GM18858 (cell line): ENCODE measurements at regions not wholly inside any gene's neighbourhood (a gene's known extent, or its start where the extent isn't known, plus 50 kb on each side); places are given as distances from the start of the nearest gene placed in this dataset.

Experiments used
- ATAC-seq: cut with Tn5 transposase; IDR thresholded peaks from one replicate; pipeline ENCODE4 v1.9.1; 2021; ENCODE audit not compliant: unreplicated experiment

GRCh38 chr13:65907666-65908525 is 1322.2 kb downstream of the PCDH9 start:
- ATAC-seq: no peak

- ATAC-seq: no peak
Observed at GRCh38 chr13:65901723-65902122, 1328.4 kb downstream of the PCDH9 start.

GRCh38 chr13:65894049-65894448 is 1336.1 kb downstream of the PCDH9 start:
- no peak for ATAC-seq

GRCh38 chr13:65892859-65893258 is 1337.3 kb downstream of the PCDH9 start:
- ATAC-seq: no peak

GRCh38 chr13:65889368-65889767 is 1340.8 kb downstream of the PCDH9 start:
- ATAC-seq: no peak

- no peak for ATAC-seq
Observed at GRCh38 chr13:65882810-65883209, 1347.3 kb downstream of the PCDH9 start.

GRCh38 chr13:65881561-65882155 is 1348.5 kb downstream of the PCDH9 start:
- no peak for ATAC-seq

- no peak for ATAC-seq
Observed at GRCh38 chr13:65875031-65875430, 1355.1 kb downstream of the PCDH9 start.

GRCh38 chr13:65872448-65872847 is 1357.7 kb downstream of the PCDH9 start:
- ATAC-seq: no peak

- ATAC-seq: no peak
Observed at GRCh38 chr13:65868884-65869283, 1361.3 kb downstream of the PCDH9 start.

GRCh38 chr13:65868099-65868498 is 1362.0 kb downstream of the PCDH9 start:
- ATAC-seq: no peak

- no peak for ATAC-seq
Observed at GRCh38 chr13:65866138-65866537, 1364.0 kb downstream of the PCDH9 start.

- ATAC-seq: no peak
Observed at GRCh38 chr13:65865206-65865605, 1364.9 kb downstream of the PCDH9 start.

GRCh38 chr13:65864039-65864438 is 1366.1 kb downstream of the PCDH9 start:
- no peak for ATAC-seq

- no peak for ATAC-seq
Observed at GRCh38 chr13:65860306-65860705, 1369.8 kb downstream of the PCDH9 start.

GRCh38 chr13:65857942-65858565 is 1372.1 kb downstream of the PCDH9 start:
- ATAC-seq: no peak

- ATAC-seq: no peak
Observed at GRCh38 chr13:65856431-65856830, 1373.7 kb downstream of the PCDH9 start.

- no peak for ATAC-seq
Observed at GRCh38 chr13:65855242-65855805, 1374.8 kb downstream of the PCDH9 start.

- ATAC-seq: no peak
Observed at GRCh38 chr13:65854431-65854830, 1375.7 kb downstream of the PCDH9 start.

- no peak for ATAC-seq
Observed at GRCh38 chr13:65844266-65844841, 1385.8 kb downstream of the PCDH9 start.

GRCh38 chr13:65843314-65843731 is 1386.8 kb downstream of the PCDH9 start:
- no peak for ATAC-seq
